HG03135 (cell line): ENCODE measurements at regions not wholly inside any gene's neighbourhood (a gene's known extent, or its start where the extent isn't known, plus 50 kb on each side); places are given as distances from the start of the nearest gene placed in this dataset.

Experiments
- ATAC-seq: cut with Tn5 transposase; IDR thresholded peaks from one replicate; pipeline ENCODE4 v1.9.1; 2021; ENCODE audit warnings: mild to moderate bottlenecking, moderate library complexity; ENCODE audit not compliant: unreplicated experiment

DNA sequence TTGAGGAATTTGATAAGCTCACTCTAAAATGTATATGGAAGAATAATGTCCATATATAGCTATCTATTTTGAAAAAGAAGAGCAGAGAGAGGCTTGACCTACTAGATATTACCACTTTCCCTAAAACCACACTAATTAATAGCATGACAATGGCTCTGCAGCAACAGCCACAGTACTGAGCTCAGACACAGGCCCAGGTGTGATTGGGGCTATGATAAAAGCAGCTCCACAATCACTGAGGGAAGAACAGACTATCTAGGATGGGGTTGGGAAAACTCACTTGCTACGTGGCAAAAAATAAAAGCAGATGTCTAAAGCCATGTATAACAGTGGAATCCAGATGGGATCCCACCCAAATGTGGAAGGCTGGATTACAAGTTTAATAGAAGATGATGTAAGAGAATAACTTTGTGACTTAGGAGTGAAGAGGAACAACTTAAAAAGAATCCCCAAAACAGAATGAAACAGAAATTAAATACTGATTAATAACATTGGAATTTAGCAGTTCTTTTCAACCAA is 80.8 kb upstream of the RAB4A start:
- ATAC-seq, result no peak

DNA sequence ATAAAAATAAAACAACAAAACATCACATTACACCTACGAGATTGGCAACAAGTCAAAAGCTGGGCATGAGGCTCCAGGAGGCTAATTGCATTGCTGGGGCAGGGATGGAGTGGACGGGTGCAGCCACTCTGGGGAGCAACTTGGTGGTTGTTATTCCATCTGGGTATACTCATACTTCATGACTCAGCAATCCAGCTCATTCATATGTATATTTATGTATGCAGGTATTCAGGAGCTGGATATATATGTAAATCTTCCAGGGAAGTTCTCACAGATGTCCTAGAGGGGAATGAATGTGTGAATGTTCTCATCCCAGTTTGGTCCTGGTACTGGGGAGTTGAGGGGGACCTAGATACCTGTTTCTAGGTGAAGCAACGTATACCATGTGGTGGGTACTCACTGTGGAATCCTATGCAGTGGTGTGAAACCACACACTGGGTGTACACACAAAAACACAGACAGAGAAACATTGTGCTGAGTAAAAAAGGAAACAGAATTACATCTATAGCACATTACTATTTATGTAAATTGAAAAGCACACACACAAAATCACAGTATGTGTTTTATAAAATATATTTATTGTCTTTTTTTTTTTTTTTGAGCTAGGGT is 79.7 kb upstream of the RAB4A start:
- ATAC-seq, result no peak

DNA sequence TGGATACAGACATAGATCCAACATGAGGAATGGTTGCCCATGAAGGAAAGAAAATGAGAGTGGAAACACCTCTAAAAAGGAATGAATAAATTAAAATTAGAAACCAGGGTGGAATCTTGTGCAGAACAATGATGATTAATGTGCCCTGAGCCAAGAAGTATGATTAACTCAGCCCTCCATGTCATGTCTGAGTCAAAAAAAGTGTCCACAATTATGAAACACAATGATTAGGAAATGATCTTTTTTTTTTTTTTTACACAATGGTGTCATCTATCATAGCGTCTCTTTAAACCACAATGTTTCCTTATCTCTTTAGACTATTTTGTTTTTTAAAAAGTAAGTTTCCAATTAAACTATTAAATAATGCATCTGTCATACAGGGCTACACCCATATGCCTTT is 78.9 kb upstream of the RAB4A start:
- no peak for ATAC-seq

DNA sequence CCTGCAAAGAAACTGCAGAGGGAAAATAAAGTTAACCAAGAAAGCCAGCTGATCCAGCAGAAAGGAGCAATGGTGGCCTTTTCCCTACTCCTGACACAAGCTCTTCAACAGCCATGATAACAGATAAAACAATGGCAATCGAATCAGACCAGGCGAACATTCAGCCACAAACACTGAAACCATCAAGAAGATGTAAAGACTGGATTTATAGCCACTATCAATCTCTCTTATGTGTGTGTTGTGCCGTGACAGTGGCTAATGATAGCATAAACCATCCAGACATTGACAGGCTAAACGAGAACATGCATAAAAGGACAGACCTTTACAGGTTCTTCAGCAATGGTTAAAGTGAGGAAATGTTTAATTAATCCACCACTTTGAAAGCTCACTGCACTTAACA is 78.1 kb upstream of the RAB4A start:
- no peak for ATAC-seq

DNA sequence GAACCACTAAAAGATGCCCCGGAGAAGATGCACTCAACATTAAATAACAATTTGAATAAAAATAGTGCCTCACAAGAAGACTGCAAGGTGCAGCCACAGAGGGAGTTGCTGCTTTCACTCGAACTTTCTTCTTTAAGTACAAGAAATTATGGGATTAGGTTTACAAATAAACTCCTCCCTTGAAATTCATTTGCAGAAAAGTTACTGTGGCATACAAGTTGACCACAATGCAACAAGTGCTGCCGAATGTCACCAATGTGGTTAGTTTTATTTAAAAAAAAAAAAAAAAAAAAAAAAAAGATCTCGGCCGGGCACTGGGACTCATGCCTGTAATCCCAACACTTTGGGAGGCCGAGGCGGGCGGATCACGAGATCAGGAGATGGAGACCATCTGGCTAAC is 76.8 kb upstream of the RAB4A start:
- ATAC-seq, result no peak

DNA sequence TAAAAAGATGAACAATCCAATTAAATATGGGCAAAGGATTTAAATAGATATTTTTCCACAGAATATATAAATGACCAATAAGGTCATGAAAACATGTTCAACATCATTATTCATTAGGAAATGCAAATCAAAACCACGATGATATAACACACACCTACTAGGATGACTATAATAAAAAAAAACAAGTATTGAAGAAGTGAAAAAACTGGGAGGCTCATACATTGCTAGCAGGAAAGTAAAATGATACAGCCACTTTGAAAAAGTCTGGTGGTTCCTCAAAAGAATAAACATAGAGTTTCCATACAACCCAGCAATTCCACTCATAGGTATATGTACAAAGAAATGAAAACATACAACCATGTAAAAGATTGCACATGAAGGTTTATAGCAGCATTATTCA is 75.7 kb upstream of the RAB4A start:
- no peak for ATAC-seq

DNA sequence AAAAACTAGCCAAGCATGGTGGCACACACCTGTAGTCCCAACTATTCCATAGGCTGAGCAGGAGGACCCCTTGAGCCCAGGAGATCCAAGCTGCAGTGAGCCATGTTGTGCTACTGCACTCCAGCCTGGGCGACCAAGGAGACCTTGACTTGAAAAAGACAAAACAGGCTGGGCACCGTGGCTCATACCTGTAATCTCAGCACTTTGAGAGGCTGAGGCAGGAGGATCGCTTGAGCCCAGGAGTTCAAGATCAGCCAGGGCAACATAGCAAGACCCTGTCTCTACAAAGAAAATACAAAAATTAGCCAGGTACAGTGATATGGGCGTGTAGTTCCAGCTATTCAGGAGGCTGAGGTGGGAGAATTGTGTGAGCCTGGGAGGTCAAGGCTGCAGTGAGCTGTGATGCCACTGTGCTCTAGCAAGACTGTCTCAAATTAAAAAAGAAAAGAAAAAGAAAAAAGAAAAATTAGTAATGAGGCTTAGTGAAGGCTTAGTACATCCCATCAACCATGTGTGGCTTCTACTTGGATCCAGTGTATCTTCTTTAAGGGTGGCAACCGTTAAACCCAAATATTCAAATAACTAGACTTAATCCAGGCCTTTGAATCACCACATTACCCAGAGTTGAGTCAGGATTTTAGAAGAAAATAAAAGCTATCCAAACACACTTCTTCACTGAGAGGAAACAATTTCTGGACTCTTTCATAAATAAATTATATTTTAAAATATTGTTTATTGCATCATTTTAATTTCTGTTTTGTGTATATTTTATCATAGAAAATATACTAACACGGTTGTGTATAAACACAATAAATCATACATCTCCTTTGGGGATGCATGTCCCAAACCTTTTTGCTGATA is 74.3 kb upstream of the RAB4A start:
- no peak for ATAC-seq

DNA sequence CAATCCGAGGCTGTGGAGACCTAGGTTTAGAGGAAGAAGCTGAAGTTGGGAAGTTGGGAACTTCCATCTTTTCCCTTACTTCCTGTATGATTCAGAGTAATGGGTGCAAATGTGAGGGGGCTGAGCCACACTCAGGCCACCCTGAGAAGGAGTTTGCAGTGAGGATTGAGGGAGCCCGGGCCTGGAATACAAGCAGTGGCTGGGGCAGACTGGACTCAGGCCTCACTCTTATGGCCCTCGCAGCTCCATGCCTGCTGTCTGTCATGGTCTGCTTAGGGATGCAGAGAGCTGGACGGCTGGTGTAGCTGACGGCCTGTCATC is 73.7 kb upstream of the RAB4A start:
- no peak for ATAC-seq

DNA sequence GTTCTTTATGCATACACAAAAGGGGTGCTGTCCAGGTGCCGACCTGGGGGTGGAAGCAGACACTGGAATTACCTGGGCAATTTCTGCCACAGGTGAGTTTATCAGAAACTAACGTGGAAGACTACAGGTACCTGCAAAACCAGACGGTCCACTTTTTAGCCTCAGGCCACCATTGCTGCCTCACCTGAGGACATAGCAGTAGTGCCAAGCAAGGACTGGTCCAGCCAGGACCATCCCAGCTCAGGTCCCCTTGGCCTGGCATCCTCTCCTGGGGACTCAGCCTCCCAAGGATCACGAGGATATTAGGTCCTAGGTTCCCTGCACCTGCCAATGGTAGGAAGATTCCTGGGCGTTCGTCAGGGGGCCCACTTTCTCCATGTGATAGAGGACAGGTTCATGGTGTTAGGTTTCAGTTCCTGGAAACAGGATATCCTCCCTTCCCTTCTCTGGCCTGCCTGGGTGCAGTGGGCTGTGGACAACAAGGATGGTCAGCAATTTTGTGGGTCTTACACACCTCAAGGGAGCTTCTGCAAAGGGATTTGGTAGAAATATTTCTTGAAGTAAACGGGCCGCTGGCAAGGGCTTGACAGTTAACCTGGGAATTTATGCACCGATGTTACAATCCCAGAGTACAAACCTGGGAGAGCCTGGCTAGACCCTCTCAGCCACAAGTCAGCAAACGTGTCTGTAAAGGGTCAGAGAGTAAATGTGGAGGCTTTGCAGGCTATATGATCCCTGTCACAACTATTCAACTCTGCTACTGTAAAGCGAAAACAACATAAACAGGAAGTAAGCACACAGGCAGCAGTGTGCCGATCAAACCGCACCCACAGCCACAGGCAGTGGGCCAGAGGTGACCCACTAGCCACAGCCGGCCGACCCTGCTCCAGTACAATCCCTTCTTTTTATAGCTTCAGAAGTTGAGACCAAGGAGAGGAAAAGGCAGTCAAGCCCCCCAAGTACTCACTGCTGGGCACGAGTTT is 71.4 kb upstream of the RAB4A start:
- peak; percentile 77 for ATAC-seq

DNA sequence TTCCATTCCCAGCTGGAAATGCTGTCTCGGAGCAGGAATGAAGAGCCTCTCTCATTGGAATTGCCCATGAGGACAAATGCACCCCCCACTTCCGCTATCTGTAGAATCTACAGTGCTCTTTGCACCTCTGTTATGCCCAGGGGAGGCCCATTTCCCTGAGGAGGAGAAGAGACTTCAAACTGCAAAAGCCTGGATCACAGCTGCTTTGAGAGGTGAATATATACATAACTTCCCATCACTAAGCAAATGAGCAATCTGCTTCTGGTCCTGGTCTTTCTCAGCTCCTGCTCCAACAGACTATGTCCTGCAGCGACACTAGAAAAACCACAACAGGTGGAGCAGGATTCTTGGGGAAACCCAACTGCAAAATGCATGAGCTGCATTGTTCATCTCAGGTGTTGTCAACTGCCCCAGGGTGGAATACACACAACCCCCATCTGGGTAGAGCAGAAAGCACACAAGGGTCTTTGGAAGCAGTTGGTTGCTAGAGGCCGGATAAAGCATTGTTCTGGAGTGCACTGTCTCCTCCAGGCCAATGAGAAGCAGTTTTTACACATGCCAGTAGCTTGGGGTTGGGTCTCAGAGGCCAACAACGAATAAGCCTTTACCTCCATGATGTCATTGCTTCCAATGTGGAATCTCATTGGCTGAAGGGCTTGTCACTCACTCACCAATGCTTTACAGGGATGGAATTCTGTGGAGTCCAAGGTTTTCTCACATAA is 67.7 kb upstream of the RAB4A start:
- no peak for ATAC-seq

DNA sequence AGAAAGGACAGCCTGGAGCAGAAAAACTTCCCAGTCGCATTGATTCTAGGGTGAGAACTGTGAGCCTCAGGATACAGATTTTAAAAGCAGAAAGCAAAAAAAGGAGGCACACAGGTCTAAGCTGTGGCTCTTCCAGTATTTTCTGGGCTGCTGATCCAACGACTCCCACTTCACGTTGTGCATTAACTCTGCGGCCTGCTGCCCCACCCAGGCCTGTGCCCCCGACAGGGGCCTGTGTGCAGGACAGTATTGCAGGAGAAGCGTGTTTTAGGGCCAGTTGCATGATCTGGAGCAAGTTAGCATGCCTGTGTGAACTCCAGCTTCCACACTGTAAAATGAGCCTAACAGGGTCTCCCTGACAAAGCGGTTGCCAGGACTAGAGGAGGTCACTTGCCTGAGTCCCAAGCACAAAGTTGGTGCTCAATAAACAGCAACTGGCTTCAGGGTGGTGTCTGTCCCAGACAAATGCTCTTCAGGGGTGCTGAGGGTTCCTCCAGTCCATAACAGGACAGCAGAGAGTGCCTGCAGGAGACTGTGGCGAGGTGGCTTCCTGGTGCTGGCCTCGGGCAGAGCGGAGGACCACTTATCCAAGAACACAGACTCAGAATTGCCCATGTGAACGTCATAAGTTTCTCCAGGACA is 66.8 kb upstream of the RAB4A start:
- no peak for ATAC-seq

DNA sequence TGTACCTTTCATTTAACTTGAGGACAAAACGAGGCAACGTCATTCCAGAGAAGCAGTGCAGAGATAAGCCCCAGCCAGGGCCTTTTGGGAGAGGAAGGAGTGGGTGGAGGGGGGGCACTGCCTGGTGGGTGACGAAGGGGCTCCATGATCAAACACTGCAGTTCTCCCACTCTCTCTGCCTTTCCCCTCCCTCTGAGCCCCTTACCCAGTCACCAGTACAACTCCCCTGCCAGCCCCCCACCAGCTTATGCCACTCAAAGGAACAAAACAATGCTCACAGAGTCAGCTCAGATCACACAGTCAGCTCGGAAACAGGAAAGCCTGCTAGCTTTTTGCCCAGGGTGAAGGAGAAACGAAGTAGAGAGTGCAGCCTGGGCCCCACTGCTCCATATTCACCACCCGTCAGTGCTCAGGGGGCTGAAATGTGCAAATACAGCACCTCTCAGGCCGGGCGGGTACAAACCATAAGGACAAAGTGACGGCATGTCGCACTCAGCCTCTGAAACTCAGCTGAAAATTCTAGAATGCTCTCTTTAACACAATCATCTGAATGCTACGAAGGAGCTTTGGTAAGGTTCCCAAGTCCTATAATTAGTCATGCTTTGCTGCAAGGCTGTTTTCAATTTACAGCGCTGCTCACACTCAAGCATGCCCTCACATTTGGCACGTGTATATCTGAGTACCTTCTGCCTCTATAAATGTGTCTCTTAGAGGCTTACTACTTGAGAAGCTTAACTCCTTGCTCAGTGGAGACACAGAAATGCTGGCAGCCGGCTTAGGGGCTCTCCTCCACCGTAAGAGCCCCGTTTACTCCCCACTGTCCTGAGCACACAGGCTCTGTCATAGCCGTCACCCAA is 65.8 kb upstream of the RAB4A start:
- ATAC-seq, result no peak

DNA sequence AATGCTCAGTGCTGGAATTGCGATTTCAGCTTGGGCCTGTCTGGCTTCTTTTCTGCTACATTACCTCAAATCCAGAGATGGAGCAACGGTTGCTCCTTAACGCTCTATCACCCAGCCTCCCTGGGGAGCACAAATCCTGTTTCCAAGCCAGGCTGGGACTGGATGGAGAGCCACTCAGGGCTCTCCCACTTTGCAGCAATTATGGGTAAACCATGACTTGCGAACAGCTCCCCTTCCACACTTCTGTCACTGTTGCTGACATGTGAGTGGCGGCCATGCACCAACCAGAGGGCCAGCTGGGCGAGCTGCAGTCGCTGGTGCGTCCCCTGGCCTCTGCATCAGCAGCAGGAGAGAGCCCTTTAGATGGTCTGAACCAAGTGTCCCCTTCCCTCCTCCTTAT is 65.1 kb upstream of the RAB4A start:
- no peak for ATAC-seq

DNA sequence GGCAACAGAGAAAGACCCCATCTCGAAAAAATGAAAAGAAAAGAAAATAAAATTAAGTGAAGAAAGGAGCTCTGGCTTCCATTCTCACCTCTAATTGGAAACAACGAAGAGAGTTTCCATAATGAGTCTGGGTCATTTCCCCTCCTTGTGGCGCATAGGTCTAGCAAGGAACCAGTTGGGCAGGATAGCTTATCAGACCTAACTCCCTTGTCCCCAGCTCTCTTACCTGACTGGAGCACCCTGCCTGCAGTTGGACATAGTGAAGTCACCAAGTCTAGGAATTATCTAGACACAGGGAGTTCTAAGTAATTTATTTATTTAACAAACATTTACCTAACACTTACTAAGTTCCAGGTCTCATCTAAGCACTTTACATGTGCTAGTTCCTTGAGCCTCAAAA is 63.0 kb upstream of the RAB4A start:
- ATAC-seq, result no peak

DNA sequence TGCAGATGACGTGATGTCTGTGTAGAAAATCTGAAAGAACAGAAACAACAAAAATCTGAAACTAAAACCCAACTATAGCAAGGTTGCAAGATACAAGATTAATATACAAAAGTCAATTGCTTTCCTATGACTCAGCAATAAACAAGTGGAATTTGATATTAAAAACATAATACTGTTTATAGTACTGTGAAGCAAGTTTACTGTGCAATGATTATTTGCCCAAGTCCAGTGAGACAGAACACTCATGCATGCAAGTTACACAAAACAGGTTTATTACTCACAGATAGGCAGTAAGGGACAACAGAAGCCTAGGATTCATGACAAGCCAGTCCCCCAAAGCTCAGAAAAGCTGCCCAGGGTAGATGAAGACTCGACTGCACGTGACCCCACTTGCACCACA is 62.4 kb upstream of the RAB4A start:
- ATAC-seq, result no peak

DNA sequence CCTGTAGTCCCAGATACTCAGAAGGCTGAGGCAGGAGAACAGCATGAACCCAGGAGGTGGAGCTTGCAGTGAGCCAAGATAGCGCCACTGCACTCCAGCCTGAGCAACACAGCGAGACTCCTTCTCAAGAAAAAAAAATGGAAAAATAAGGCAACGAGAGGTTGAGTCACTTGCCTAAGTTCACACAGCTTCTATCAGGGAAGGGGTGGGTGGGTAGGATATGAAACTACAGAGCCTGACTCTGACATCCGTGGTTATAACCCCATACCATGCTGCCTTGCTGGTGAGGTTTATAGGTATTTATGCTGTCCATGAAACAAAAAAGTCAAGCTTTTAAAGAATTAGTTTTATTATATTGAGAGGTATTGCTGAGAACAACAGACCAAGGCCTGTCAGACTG is 61.5 kb upstream of the RAB4A start:
- no peak for ATAC-seq

DNA sequence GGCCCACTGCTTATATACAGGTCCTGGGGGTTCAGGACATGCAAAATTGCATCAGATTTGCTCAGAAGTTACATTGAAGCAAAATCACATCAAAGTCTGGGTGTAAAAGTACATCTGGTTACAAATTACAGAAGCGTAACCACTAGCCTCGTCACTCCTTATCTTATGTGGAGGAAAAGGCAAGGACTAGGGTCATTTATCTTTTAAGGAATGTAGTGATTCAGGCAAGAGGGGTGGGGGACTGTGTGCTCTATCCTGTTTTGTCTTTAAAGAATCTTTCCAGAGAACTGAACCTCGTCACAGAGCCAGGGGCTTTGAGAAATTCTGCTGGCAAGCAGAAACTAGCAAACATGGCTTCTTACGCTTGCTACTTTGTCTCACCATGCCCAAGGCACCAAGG is 61.1 kb upstream of the RAB4A start:
- no peak for ATAC-seq

DNA sequence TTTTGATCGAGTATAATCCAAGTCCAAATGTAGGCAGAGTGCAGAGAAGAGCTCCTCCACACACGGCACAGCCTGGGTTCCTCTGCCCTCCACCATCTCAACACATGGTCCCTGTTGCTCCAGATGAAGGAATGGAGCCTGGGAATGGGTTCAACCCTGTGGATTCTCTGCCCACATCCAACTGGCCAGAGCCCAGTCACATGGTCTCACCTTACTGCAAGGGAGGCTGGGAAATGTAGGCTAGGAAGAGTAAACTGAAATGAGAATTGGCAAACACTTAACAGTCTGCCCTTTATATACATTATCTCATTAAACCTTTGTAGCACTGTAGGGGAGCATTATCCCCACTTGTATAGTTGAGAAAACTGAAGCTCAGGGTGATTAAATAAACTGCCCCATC is 60.1 kb upstream of the RAB4A start:
- ATAC-seq, result no peak

DNA sequence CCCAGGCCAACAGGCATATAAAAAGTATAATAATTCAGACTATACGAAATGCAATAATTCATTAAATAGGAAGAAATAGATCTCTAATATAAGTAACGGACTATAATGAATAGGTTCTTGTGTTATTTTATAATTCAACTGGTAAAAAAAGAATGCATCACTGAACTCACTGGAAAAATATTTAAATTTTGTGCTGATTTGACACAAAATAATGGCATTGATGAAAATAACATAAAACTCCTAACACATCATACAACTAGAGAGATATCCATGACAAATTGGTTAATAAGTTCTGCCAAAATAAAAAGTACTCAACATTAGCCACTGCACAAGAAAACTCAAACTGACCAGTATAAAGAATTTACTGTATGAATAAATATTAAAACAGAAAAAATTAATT is 57.1 kb upstream of the RAB4A start:
- ATAC-seq, result no peak
